Posterior vena cava (tissue), 2 donors: ENCODE measurements at regions not wholly inside any gene's neighbourhood (a gene's known extent, or its start where the extent isn't known, plus 50 kb on each side); places are given as distances from the start of the nearest gene placed in this dataset.

ENCODE experiments used
- DNase-seq: peaks from one replicate; pipeline ENCODE4 v3.0.0-alpha.2; 2020; ENCODE audit warnings: low spot score
- intact Hi-C, 2 donors: fragments of 100-400 bp; cut with DNase I; formaldehyde crosslinking; loops; one replicate each; pipeline versions ENCODE4 v1.14.1 to v1.14.2; 2022 to 2023
- donor health status: DM: yes; HTN: yes; CAD: no.
- donor health status: DM: yes; HTN: yes; CAD: no.

DNA sequence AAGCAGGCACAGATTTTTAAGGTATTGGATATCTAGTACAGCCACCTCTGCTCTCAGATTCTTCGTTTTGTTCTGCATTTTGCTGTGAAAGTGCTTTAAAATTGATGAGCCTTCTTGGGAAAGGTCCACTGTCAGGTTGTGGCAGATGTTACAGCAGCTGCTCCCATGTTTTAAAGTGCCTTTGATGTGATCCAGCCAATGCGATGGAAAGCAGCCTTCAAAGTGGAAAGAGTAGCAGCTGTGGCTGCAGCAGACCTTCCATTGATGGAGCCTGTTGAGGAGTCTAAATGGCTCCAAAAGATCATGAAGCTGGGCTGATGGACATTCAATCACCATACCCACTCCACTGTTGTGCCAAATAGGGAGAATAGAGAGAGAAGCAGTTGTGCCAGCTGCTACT is 816.9 kb downstream of the PLA2G4A start:
- no peak for DNase-seq
- intact Hi-C loops = no loop called here

DNA sequence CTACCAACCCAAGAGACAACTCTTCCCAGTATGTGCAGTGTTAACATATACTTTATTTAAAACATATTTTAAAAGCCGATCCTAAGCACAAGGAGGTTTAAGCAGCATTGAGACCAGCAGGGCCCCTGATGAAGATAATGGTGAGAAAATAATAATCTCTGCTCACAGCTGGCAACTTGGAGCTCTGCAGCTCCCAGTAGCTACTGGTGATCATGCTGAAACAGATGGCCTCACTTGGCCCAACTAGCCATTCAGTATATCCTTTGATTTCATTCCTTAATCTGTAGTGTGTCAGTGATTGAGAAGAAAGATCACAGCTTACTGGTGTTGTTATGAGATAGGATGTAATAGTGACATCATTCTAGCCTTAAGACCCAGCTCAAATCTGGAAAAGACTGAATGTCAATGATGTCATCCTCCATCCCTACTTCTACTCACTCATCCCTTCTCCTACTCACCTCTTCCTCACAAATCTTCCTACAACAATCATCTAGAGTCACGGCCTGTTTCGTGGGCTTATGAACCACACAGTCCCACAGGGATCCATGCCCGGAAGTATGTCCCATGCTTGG is 817.9 kb downstream of the PLA2G4A start:
- intact Hi-C loops = no loop called here
- no peak for DNase-seq

DNA sequence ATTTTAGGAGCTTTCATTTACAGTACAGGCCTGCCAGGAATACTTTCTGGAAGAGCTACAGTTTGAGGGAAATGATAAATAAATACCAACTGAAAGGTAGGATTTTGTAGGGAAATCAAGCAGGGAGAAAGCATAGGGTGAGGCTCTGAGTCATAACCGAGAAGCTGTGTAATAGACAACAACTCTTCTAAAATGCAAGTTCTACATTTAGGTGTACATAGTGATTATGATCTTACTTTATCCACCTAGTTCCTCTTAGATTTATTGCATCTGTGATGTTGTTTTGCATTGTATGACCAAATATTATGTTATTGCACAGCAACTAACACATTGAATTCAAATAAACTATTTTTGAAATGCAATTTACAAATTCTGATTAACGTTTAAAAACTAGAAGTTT is 819.3 kb downstream of the PLA2G4A start:
- intact Hi-C loops = no loop called here

DNA sequence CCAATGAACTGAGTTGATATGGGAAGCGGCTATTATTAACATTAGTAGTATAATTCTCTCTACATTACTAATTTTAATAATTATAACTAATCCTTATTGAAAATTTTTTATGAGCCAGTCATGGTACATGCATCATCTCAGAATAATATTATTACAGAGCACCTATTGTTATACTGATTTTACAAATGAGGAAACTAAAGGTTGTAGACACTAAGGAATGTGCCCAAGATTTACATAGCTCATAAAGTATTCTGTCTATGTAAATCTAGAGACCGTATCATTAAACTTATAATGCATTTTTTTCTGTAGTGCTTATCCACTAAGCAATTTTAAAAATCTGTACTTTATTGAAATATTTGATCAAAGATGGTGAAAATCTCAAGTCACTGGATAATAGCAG is 825.9 kb downstream of the PLA2G4A start:
- DNase-seq = no peak

More for the DNA sequence above, 819.3 kb downstream of the PLA2G4A start:
- DNase-seq = no peak

DNA sequence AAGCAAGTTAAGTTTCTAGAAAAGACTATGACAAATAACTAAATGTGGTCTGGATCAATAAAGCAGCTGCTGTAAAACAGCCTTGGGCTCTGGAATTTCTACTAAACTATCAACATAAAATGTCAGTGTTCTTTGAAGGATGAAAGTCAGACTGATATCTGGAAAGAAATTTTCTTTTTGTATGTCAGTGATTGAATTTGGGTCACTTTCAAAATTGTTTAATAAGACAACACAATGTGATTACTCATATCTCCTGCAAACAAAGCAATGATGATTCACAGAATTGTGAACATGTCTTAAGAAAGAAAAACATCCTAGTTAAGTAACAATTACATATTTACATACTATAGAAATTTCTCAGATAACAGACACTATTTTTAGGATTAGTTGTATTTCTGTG is 826.4 kb downstream of the PLA2G4A start:
- DNase-seq = no peak
- intact Hi-C loops = no loop called here

More for the DNA sequence above, 825.9 kb downstream of the PLA2G4A start:
- intact Hi-C loops = no loop called here

DNA sequence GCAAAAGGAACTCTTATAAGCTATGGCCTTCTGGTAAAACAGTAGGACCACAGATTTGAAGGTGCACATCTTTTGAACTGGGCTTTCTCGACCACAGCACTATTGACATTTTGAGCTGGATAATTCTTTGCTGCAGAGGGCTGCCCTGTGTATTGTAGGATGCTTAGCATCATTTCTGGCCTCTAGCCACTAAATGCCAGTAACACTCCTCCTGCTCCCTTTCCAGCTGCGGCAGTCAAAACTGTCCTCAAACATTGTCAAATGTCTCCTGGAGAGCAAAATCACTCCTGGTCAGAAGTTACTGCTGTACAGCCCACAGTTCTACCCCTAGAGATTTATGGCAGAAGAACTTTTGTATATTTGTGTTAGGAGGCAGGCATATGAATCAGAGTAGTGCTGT is 836.7 kb downstream of the PLA2G4A start:
- no peak for DNase-seq
- intact Hi-C loops = no loop called here

DNA sequence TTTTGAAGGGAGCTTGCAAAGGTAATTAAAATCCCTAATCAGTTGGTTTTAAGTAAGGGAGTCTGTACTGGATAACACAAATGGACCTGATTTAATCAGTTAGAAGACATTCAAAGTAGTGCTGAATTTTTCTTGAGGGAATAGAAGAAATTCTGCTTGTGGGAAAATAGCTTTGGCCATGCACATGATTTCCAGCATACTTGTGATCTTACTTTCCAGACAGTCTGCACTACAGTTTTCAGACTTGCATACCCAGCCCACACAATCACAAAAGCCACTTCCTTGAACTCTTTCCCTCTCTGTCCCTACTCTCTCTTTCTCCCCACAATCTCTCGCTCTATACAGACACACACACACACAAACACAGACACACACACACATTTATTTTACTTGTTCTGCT is 852.1 kb downstream of the PLA2G4A start:
- intact Hi-C loops = no loop called here
- DNase-seq = no peak

DNA sequence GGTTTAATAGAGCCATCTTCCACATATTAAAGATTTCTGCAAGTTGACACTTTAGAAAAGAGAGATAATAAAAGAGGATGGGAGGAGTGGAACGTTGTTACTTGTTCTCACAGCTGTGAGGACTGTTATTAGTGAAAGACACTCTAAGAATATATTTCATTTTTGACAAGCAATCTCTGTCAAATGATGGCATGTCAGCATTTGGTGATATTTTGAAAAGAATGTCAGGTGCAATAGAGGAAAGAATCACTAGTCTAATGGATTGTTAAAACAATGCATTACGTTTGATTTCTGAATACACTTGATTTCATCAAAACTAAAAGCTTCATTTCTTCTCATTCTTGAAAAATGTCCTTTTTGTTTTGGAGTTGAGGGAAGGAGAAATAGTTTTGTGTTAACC is 853.4 kb downstream of the PLA2G4A start:
- no peak for DNase-seq

DNA sequence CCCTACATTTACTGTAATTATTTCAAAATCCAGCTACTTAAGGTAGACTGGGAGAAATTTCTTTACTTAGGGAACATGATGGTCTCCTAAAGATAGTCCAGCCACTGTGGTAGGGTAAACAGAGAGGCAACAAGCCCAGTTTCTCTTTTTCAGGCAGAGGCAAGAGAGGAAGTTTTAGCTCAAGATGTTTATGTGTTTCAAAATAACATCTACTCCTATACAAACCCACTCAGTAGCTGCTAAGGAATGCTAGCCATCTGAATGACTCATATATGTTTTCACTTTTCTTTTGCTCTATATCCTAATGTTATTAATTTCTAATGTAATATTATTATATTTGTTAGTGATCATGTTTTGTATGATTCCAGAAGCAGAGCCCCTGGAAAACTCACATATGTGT is 856.6 kb downstream of the PLA2G4A start:
- intact Hi-C loops = no loop called here
- DNase-seq = no peak

More for the DNA sequence above, 853.4 kb downstream of the PLA2G4A start:
- intact Hi-C loops = no loop called here

DNA sequence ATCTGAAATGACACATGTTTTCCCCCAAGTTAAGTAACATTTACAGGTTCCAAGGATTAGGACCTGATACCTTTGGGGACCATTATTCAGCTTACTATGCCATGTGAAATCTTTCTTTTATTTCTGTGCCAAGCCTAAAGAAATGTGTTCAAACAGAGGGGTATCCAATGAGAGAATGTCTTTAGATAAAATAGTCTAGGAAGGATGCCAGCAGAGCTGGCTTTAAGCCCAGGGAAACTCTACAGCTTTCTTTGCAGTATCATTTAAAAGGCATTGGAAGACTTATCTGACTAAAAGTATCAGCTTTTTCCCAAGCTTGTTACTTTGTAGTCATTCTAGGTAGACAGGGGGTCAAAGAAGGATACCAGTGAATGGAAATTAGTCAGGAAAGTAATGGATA is 860.4 kb downstream of the PLA2G4A start:
- intact Hi-C loops = no loop called here
- DNase-seq = no peak

DNA sequence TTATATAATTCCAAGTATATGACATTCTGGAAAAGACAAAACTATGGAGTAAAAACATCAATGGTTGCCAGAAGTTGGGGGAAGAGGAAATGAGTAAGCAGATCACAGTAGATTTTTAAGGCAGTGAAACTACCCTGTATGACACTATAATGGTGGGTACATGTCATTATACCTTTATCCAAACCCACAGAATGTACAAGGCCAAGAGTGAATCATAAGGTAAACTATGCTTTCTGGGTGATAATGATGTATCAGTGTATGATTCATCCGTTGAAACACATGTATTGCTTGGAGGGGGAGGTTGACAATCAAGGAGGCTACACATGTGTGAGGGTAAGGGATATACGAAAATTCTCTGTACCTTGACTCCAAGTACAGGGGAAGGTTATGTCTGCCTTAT is 862.7 kb downstream of the PLA2G4A start:
- DNase-seq = no peak
- intact Hi-C loops = no loop called here

DNA sequence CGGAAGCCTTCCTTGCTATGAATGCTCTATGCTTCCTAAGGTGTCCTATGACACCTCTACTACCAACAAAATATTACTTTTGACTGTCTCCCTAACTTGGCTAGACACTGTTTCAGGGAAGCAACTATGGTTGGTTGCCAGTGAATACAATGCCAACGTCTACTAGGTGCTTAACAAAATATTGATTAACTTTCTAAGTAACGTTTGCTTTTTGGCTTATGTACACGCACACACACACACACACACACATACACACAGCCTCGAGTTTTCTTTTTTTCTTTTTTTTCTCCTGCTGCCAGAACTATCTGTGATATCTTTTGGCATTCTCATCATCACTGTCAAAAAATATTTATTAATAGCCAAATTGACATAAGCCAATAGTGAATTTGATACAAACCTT is 864.0 kb downstream of the PLA2G4A start:
- intact Hi-C loops = no loop called here

DNA sequence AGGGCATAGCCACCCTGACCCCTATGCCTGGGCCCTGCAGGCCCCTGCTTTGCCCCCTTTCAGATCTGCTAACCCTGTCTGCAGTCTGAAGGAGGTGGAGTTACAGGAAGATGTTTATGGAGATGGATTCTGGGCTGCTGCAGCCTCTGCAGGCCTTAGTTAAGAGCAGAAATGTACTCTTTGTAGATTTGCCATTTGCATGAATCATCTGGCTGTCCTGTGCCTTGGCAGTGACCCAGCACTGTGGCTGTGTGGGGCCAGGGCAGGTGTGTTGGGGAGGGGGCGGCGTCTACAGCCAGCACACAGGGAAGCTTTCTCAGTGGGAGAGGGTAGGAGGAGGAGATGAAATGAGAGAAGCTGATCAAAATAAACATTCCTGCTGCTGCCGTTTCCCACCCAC is 867.3 kb downstream of the PLA2G4A start:
- intact Hi-C loops = no loop called here
- no peak for DNase-seq

More for the DNA sequence above, 864.0 kb downstream of the PLA2G4A start:
- DNase-seq = no peak

DNA sequence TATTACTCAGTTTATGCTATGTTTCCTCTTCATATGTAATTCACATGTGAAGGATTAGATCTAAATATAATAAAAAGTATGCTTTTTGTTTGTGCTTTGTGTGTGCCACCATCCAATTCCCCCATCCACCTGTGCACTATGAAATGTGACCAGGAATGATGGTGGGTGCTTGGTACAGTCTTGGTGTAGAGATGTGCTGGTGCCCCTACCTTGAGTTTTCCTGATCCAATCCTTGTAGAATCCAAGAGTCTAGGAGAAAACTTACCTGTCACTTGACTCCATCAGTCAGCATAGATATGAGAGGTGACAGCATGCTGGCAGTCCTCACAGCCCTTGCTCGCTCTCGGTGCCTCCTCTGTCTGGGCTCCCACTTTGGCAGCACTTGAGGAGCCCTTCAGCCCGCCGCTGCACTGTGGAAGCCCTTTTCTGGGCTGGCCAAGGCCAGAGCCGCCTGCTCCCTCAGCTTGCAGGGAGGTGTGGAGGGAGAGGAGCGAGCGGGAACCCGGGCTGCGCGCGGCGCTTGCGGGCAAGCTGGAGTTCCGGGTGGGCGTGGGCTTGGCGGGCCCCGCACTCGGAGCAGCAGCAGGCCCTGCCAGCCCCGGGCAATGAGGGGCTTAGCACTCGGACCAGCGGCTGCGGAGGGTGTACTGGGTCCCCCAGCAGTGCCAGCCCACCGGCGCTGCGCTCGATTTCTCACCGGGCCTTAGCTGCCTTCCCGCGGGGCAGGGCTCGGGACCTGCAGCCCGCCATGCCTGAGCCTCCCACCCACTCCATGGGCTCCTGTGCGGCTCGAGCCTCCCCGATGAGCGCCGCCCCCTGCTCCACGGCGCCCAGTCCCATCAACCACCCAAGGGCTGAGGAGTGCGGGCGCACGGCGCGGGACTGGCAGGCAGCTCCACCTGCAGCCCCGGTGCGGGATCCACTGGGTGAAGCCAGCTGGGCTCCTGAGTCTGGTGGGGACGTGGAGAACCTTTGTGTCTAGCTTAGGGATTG is 874.7 kb downstream of the PLA2G4A start:
- DNase-seq = peak; percentile 69
- intact Hi-C loops = loop anchor here in 1 of 2 donors (10.0 kb wide), 1 partner anchor 1351 kb away; no protein-coding TSS in a partner anchor

DNA sequence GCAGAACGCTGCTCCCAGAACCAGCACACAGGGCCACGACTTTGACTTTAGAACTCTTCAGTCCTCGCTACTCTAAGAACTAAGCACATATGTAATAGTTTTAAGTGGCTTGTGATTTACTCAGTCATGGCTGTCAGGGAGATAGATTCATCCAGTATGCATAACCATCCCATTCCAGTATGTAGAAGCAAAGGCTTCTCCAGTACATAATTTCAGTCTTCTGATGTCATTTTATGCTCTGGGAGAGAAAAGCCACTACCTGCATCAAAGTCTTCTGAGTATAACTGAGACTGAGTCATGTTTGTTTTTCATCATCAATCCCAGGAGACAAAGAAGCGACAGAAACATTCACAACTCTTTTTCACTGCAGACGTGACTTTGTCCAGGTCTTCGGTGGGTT is 885.7 kb downstream of the PLA2G4A start:
- intact Hi-C loops = no loop called here
- no peak for DNase-seq

DNA sequence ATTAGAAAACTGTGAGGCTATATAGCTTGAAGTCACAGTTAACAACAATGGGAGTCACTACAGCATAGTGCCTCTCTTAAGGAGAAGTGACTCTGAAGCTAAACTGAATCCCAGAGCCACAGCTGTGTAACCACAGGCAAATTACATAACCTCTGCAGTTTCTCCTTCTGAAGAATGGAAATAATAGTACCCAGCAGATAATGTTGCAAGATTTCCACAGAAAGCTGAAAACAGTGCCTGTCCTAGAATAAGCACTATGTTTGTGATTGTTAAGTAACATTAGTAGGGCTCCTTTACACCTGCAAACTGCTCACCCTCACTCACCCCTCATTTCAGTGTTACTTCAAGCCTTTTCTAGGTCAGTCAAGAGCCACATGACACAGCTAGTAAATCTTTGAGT is 886.7 kb downstream of the PLA2G4A start:
- intact Hi-C loops = no loop called here
- no peak for DNase-seq

DNA sequence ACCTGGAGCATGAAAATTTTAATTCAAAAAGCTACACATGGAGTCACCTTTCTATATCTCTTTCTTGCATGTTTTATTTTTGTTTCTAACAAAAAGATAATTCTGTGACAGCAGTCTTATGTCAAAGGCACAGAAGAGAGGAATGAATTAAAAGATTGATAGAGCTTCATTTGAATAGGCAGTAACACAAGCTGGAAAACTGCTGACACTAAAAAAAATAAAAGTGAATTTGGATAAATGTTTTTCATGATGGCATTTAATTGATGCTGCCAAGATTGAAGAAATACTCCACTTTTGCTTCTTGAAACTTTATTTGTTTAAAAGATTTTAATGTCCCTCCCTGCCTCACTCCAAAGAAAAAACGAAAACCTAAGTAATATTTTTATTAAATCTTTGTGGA is 887.4 kb downstream of the PLA2G4A start:
- intact Hi-C loops = no loop called here
- DNase-seq = no peak

DNA sequence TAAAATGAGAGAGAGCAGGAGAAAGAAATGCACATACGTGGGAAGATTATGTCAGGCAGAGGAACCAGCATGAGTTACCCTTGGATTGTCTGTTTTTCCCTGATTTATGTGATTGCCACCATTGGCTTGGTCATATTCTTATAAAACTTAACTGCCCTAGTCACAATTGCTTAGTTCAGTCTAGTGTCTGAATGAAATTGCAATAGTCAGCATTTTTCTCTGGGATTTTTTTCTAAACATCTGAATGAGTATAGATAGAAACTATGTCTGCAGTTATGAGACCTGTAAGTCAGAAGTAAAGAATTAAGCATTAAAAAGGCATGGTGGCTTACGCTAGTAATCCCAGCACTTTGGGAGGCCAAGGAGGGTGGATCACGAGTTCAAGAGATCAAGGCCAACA is 889.8 kb downstream of the PLA2G4A start:
- intact Hi-C loops = no loop called here
- no peak for DNase-seq

DNA sequence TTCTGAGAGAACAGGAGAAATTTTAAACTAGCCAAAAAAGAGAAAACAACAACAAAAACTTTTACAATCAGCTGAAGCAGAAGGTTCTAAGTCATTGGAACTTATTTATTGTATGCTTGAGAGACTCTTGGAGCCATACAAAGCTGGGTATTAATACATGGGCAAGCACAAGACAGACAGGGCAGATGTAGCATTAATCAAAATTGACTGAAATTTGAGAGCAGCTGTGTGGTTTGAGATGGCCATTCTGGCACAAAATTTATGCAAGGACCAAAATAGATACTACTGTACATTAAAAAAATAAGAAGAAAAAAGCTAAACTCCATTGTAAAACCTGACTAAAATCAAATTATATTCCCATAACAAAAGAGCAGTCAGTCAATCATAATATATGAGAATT is 892.5 kb downstream of the PLA2G4A start:
- DNase-seq = no peak
- intact Hi-C loops = no loop called here

DNA sequence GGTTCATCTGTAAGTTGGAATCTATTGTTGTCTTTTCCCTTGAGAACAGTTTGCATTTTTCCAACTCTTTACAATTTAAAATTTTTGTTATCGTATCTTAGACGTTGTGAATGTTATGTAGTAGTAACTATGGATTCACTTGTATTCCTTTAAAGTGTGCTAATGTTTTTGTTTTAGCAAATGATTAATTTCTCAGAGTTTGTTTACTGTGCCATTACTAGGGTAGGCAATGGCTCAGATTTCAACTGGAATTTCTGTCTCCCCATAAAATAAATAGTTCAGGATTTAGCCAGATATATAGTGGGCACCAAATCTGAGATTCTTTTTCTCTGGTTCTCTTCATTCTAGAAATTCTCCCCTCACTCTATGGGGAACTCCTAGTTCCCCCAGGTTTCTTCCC is 896.5 kb downstream of the PLA2G4A start:
- intact Hi-C loops = no loop called here

DNA sequence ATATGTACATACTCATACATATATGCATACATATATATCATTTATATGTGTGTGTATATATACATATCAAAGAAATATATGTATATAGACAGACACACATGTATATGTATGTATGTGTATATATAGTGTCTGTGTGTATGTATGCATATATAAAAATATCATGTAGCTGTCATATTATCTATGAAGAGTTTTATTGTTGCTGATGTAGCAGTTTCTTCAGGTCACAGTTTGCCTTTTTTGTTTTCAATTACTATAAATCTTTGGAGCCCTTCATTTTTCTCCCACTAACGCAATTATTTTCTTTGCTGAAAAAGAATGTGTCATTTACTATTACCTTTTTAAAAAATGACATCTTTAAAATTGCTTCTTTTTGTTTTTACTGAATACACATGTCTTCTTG is 904.5 kb downstream of the PLA2G4A start:
- DNase-seq = no peak

More for the DNA sequence above, 896.5 kb downstream of the PLA2G4A start:
- DNase-seq = no peak

More for the DNA sequence above, 904.5 kb downstream of the PLA2G4A start:
- intact Hi-C loops = no loop called here
